GM19468 (cell line): ENCODE measurements at regions not wholly inside any gene's neighbourhood (a gene's known extent, or its start where the extent isn't known, plus 50 kb on each side); places are given as distances from the start of the nearest gene placed in this dataset.
"Not testable (repeated sequence)": the region's sequence is repeated elsewhere in the genome, so short reads cannot be mapped to it uniquely, and the experiment has no call there.

Experiments
- ATAC-seq: cut with Tn5 transposase; IDR thresholded peaks from one replicate; pipeline ENCODE4 v1.9.1; 2021; ENCODE audit warnings: mild to moderate bottlenecking, moderate library complexity, moderate number of reproducible peaks; ENCODE audit not compliant: unreplicated experiment; ENCODE audit errors: extremely low read depth

DNA sequence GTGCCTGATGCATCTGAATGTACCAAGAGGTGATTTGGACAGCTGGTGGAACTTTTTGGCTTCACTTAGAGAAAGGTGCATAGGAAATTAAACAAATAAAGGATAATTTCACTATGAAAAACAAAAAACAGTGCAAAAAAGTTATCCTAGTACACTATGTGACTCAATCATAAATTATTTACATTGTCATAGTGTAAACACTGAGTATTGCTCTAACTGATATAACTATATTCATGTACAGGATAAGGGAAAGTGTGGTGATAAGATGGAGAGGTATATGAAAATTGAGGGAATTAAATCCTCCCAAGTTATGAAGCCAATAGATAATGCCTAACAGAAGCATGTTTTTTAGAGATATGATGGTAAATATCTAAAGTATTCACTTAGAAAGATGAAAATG lies 50.2 kb upstream of the CPNE4 start:
- ATAC-seq: no peak

DNA sequence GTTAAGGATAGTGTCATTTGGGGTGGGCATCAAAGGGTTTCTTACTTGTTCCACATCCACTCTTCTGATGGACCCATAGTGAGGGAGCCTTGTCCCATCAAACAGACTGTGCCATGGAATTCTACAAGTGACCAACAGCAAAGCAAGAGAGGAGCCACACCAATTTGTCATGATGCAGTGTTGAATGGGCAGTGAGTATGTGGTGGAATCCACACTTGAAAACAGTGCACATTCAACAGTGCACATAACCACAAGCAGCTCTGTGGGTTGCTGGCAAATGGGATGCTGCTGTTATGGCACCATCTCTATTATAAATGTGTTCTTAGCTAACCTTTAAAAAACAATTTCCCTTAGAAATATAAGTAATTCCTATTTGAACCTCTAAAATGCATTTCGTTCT lies 52.5 kb upstream of the CPNE4 start:
- ATAC-seq: no peak

DNA sequence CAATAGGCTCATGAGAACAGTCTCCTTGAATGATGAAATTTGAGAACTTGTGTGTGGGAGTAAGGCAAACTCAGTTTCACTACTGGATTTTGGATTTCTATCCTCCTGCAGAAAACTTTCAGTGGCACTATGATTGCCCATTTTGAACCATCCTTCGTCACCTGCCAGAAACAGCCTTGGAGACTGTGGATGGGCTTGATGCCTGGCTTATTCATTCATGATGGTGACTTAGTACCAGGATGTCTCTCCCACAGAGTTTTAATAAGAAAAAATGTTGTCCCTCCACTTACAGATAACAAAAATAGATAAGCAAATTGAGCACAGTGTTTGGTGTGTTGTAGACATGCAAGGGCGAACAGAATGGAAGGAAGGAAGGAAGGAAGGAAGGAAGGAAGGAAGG lies 53.5 kb upstream of the CPNE4 start:
- no peak for ATAC-seq

DNA sequence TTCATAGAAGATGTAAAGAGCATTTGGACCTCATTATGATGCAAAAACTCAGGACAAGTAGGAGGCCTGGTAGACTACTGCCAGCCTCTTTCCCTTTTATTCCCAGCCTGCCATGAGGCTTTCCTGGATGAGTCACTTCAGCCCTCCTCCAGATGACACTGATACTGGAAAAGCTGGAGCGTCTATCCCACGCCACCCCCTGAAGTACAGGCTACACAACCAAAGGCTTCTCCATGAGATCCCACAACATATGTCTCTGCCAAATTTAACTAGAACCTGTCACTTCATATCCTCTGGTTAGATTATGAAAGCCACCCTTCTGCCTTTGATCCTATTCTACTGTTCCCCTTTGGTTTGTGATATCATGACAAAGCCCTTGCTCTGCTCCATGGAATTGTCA lies 56.1 kb upstream of the CPNE4 start:
- no peak for ATAC-seq

DNA sequence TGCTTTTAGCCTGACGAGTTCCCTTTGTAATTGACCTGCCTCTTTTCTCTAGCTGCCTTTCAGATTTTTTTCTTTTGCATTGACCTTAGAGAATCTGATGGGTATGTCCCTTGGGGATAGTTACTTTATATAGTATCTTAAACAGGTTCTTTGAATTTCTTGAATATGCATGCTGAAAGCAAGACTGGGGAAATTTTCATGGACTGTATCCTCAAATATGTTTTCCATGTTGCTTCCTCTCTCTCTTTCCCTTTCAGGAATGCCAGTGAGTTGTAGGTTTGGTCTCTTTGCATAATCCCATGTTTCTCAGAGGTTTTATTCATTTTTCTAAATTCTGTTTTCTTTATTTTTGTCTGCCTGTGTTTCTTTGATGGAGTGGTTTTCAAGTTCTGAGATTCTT lies 81.8 kb upstream of the CPNE4 start:
- ATAC-seq: no peak

DNA sequence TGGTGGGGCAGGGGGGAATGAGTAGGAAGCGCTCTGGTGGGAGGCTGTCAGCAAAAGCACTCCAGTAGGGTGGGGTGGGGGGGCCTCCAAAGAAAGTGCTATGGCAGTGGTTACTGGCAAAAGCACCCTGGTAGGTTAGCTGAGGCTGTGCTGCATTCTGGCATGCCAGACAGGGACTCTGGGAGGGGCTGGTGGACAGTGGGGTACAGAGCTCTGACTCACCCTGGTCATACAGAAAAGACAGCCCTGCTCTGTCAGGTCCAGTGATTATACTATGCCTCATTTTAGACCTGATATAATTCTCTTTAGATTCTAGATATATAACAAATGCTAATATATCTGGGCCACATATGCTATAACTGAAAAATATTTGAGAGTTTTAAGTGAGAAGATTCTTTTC lies 82.8 kb upstream of the CPNE4 start:
- no peak for ATAC-seq

DNA sequence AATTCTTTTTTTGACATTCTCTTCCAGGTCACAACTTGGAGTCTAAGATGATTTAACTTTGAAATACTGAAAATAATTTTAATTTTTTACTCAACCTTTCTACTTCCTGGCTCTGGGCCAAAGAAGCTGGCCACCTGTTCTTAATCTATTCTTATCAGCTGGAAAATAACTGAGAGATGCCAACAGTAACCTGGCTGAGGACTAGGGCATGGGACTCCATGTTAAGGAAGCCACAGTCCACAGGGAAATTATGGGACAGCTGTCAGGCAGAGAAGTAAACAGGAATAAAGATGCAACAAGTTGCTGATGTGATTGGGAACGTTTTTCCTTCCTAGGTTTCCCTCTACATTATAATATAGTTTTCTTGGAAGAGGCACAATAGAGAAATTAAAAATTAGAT lies 84.7 kb upstream of the CPNE4 start:
- ATAC-seq: no peak

DNA sequence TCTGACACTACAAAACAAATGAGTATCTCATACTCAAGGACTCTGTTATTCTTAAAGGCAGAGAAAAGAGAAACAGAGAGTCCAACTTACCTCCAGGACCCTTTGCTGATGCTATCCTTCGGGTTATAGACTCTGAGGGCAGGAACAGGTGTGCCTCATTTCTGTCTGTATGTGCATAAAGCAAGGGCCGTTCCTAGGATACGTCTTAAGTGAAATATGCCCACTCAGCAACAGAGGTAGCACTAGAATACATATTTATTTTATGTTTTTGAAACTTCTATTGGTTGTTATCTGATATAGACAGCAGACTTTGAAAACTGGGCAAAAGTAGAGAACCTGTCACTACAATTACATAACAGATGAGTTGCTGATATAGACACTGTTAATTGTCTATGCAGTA lies 89.3 kb upstream of the CPNE4 start:
- no peak for ATAC-seq

DNA sequence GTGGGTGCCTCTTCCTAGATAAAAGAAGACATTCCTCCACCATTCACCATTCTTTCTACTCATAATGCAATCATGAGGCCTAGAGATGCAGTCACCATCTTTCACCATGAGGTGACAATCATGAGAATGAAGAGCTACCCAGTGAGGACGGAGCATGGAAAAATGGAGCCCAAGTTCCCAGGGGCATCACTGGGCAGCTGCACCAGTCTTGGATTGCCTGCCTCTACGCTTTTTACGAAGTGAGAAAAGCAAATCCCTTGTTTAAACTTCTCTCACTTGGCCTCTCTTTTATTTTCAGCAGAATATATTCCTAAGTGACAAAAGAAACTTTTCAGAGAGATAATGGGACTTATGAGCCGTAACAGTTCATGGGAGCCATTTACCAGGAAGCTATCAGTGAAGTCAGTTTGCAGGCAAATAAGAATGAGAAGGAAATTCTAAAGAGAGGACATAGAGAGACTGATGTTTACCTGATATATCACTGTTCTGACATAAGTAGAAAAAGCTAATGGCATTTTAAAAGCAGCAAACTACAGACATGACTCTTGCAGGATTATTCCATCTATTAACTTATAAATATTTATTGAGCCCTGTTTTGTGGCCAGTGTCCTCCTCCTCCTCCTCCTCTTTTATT lies 90.0 kb upstream of the CPNE4 start:
- ATAC-seq: no peak

DNA sequence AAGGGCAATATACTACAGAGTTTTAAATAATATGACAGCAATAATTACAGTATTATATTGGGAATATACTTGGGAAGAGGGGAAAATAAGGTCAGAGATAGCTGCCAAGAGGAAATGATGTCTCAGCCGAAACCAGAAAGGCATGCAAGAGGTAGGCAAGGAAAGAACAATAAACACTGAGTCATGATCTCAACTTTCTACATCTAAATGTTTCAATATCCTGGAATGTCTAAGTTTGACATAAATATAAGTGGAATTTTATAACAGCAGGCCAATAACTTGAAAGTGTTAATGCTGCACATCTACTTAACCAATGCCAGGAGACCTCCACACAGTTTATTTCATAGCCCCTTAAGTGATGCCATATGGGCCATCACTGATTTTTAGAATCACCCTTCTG lies 99.8 kb upstream of the CPNE4 start:
- ATAC-seq: no peak

DNA sequence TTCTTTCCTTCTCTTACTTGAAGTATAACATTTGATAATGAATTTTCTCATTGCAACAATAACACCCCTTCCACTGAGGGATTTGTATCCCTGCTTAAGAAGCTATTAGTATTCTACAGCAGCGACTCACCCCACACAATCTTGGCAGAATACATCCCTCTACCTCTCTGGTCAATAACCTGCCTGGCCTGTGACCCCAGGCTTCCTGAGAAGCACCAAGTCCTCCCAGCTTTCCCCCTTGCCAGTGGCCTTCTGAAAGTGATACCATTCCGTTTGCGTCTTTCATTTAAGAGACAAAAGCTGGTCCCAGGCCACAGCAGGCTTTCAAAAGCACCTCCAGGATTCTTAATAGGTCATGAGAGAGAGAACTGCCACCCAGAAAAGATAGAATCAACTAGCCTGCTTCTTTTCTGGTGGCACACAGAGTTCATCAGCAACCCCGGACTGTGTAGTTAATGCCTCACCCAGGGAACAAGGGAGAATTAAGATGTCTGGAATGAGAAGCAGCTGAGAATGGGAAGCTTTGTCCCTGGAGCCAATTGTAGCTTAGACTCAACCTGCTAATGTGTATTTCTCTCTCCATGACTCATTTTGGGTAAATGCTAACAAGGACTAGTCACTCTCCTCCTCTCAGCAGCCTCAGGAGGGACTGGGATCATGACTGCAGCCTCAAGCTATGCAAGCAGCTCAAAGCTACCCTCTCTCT lies 101.0 kb upstream of the CPNE4 start:
- ATAC-seq: no peak

DNA sequence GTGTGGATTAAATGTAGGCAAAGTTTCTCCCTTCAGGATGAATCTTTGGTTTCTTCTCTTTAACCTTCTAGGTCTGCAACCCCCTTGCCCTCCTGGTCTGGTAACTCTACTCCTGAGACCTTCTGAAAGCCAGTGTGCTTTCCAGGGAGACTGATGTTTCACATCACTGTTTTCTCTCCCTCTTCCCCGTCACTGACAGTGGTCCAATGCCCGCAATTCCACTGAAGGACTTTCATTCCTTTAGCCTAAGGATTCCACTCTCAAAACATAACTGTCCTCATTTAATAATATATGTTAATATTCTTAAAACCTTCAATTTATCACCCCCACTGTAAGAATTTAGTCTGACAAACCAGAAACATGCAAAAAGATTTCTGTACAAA lies 101.5 kb upstream of the CPNE4 start:
- ATAC-seq: no peak

DNA sequence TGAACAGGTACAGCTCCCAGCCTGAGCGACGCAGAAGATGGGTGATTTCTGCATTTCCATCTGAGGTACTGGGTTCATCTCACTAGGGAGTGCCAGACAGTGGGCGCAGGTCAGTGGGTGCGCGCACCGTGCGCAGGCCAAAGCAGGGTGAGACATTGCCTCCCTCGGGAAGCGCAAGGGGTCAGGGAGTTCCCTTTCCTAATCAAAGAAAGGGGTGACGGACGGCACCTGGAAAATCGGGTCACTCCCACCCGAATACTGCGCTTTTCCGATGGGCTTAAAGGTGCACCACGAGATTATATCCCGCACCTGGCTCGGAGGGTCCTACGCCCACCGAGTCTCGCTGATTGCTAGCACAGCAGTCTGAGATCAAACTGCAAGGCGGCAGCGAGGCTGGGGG lies 102.1 kb upstream of the CPNE4 start:
- ATAC-seq: not testable (repeated sequence)

DNA sequence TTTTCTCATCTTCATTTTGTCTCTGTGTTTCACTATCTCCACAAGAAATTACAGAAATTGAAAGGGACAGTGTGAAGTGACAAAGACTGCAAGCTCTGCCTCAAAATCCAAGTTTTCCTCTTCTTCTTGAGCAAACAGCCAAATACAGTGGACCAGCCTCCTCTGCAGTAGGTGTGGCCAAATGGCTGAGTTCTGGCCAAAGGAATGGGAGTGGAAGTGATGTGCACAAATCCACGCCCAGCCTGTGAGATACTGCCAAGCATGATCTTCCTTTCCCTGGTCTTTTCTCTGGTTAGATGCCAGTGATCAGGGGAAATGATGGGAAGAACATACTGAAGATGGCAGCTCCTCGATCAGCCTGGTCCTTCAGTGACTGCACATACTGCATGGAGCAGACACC lies 111.0 kb upstream of the CPNE4 start:
- ATAC-seq: no peak

DNA sequence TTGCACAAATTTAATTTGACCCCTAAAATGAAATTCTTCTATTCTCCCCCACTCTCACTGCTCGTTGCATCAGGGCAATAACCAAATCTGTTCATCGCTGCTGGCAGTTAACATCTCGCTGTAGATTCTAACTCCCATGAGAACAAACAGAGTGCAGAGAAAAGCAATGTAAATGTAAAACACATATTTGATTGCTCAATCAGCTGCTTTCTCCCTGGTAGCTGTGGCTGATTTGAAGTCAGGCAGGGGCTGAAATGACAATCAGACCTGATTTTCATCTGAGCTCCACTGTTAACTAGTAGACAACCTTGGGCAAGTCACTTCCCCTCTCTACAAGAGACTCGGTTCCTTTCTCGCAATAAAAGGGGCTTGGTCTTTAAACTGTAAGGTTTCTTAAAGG lies 119.8 kb upstream of the CPNE4 start:
- ATAC-seq: no peak

DNA sequence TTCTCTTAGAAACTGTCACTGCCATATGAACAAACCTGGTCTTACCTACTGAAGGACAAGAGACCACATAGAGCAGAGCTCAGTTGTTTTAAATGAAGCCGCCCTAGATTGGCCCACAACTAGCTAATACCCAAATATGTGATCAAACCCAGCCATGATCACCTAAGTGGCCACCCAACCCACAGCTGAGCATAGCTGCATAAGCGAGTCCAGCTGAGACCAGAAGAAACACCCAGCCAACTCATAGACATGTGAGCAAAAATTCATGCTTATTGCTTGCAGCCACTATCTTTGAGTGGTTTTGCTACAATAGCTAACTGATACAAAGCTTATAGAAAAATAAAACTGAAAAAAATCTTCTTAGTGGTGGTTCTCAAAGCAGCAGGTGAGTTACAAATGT lies 124.3 kb upstream of the CPNE4 start:
- no peak for ATAC-seq

DNA sequence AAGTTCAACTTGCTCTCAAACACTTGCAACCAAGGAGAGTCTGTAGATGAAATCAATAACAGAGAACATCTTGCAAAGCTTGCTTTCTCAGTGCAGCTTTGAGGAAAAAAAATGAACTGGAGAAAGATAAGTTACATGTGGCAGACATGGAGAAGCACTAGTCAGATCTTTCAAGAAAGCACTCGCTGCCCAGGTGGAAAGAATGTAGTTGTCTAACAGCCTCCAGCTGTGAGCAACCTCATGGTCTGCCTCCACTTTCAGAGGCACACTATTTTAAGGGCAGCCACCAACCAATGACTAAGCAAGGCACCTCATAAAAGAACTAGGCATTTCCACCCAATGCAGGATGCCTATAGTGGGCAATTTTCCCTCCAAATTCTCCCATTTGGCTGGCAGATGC lies 125.4 kb upstream of the CPNE4 start:
- ATAC-seq: no peak

DNA sequence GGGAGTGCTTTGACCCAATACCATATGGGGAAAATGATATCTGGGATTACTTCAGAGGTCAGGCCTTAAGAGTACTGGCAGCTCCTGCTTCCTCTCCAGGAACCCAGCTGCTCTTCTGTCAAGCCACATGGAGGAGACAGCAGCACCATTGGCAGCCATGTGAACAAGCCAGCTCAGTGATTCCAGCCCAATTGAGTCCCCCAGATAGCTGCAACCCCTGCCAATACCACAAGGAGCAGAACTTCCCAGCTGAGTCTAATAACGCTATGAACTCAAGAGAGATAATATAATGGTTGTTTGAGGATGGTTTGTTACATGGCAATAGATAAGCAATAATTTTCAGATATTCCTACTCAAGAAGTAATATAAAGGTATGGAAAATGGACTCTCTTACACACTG lies 126.8 kb upstream of the CPNE4 start:
- ATAC-seq: no peak

DNA sequence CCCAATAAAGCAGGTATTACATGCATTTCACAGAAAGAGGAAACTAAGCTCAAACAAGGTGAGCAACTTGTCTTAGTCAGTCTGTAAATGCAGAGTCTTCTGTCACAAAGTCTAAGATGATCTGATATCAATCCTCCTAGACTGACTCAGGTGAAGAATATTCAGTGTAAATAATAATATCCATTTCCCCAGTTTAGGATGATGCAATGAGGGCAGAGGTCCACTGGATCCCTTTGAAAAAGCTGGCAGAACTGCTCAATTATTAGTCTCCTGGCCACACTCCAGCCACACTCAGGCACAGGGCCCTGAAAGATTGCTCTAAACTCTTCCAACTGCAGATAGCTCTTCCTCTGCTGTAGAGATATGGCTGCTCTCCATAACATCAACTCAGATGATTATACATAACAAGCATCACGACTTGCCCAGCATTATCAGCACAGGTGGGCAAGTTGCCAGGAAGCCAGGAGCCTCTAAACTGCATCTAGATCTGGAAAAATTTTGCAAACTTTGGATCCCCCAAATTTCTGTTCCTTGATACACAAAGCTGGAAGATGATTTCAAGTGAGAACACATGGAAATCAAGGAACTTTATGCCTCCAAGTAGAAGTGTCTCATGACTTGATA lies 129.8 kb upstream of the CPNE4 start:
- ATAC-seq: no peak

DNA sequence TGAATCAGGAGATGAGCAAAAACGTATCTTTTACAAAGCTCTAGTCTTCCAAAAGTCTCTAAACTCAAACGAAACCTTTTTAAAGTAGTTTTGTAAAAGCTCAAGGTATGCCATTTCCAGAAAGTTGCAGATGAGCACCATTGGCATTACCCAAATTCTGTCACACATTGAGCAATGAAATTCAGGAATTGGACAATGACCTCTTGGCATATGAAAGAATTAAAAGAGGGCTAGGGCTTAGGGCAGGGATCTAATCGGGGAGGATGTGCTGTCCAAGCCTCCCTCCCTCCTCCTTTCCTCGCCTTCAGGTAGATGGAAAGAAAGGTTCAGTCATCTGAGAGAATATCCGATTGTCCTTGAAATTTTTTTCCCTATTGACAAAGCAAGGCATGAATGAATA lies 133.1 kb upstream of the CPNE4 start:
- ATAC-seq: no peak

DNA sequence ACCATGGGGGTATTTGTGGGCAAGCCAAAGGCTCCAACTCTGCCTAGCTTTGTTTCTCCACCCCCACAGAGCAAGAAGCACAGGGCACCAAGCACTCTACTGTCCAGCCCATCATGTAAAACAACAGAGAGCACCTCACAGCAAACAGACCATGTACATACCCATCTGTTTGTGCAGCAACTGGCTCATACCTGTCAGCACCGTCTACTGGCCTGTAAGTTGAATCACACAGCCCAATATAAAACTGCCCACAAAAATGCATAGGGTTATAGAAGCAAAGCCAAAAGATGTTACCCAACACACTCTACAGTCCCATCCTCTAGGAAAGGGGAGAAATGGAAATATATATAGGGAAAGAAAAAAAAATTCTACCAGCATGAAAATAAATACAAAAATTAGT lies 139.7 kb upstream of the CPNE4 start:
- no peak for ATAC-seq

DNA sequence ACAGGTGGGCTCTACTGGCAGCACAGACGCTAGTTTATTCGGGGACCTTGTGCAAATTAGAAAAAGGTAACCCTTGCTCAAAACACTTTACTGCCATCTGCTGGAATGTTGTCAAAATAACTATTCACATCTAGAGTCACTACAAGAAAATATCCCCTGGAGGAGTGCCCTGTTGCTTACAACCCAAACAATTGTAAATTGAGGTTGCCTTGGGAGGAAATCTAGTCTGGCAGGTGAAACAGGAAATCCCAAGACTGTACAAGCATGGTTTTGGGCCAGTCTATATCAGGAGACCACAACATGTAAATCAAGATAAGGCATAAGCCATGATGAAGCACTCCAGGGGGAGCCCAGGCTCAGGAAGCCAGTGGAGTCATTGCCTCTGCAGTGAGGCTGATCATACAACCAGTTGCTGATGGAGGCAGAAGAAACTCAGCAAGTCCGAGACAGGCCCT lies 136.8 kb upstream of the ACP3 start:
- ATAC-seq: no peak
